ENCODE measurements at regions not wholly inside any gene's neighbourhood (a gene's known extent, or its start where the extent isn't known, plus 50 kb on each side); places are given as distances from the start of the nearest gene placed in this dataset.
"Not testable (repeated sequence)": the region's sequence is repeated elsewhere in the genome, so short reads cannot be mapped to it uniquely, and the experiment has no call there.

GRCh38 chr4:53885668-53886067 is 178.7 kb downstream of the CHIC2 start:
- H3K9me3 Mint-ChIP-seq: peaks cover 5% of the 10 kb centered on the region
- ATAC-seq (ENCODE audit: low read depth) (no peak), DNase-seq (no peak)
- H3K4me3 Mint-ChIP-seq: no peak overlapping the region
- H3K4me1 Mint-ChIP-seq: no peaks in the 10 kb centered on the region
- intact Hi-C loops (cut with micrococcal nuclease): no loop called here
- no peak for TF ChIP-seq CTCF (IDR thresholded peaks at IDR 0.05)
- POLR2A ChIA-PET: no interaction called here
- CTCF ChIA-PET: interaction anchor here (0.9 kb wide), 1 partner anchor 23 kb away, joined by 3 read pairs; no protein-coding TSS in a partner anchor
- H3K27me3 Mint-ChIP-seq: no peaks in the 10 kb centered on the region
- no peak overlapping the region for H3K27ac Mint-ChIP-seq
- no peaks in the 10 kb centered on the region for H3K36me3 Mint-ChIP-seq (ENCODE audit: low read depth)

GRCh38 chr4:53877096-53877495 is 187.3 kb downstream of the CHIC2 start:
- H3K36me3 Mint-ChIP-seq (ENCODE audit: low read depth); H3K4me3 Mint-ChIP-seq; CTCF ChIA-PET; H3K27me3 Mint-ChIP-seq; H3K9me3 Mint-ChIP-seq; intact Hi-C loops (cut with micrococcal nuclease); DNase-seq; POLR2A ChIA-PET; ATAC-seq (ENCODE audit: low read depth); H3K27ac Mint-ChIP-seq; H3K4me1 Mint-ChIP-seq: not testable (repeated sequence)

GRCh38 chr4:53866055-53866454 is 198.3 kb downstream of the CHIC2 start:
- Mint-ChIP-seq H3K9me3 (no peaks in the 10 kb centered on the region), H3K27me3 (peaks cover 9% of the 10 kb centered on the region), H3K4me3 (no peak overlapping the region), H3K27ac (no peak overlapping the region), H3K4me1 (no peaks in the 10 kb centered on the region), H3K36me3 (ENCODE audit: low read depth) (no peaks in the 10 kb centered on the region)
- intact Hi-C loops (cut with micrococcal nuclease): no loop called here
- DNase-seq (no peak), ATAC-seq (ENCODE audit: low read depth) (no peak)
- no peak for TF ChIP-seq CTCF (IDR thresholded peaks at IDR 0.05)
- ChIA-PET CTCF (no interaction called here), POLR2A (no interaction called here)

- POLR2A ChIA-PET: no interaction called here
- H3K9me3 Mint-ChIP-seq: no peaks in the 10 kb centered on the region
- intact Hi-C loops (cut with micrococcal nuclease): no loop called here
- no peak for TF ChIP-seq CTCF (IDR thresholded peaks at IDR 0.05)
- DNase-seq: no peak
- ATAC-seq (ENCODE audit: low read depth): no peak
- H3K36me3 Mint-ChIP-seq (ENCODE audit: low read depth): no peaks in the 10 kb centered on the region
- CTCF ChIA-PET: no interaction called here
- H3K27me3 Mint-ChIP-seq: peaks cover 7% of the 10 kb centered on the region
- no peaks in the 10 kb centered on the region for H3K4me1 Mint-ChIP-seq
- no peak overlapping the region for H3K4me3 Mint-ChIP-seq
- H3K27ac Mint-ChIP-seq: no peak overlapping the region
Observed at GRCh38 chr4:53865054-53865453, 199.4 kb downstream of the CHIC2 start.

GRCh38 chr4:53863736-53864365 is 200.6 kb downstream of the CHIC2 start:
- no peak for TF ChIP-seq CTCF (IDR thresholded peaks at IDR 0.05)
- POLR2A ChIA-PET: no interaction called here
- H3K9me3 Mint-ChIP-seq: no peaks in the 10 kb centered on the region
- ATAC-seq (ENCODE audit: low read depth): no peak
- intact Hi-C loops (cut with micrococcal nuclease): no loop called here
- no peak overlapping the region for H3K4me3 Mint-ChIP-seq
- CTCF ChIA-PET: no interaction called here
- H3K36me3 Mint-ChIP-seq (ENCODE audit: low read depth): no peaks in the 10 kb centered on the region
- H3K27ac Mint-ChIP-seq: no peak overlapping the region
- DNase-seq: no peak
- no peaks in the 10 kb centered on the region for H3K27me3 Mint-ChIP-seq
- no peaks in the 10 kb centered on the region for H3K4me1 Mint-ChIP-seq

- H3K9me3 Mint-ChIP-seq: no peaks in the 10 kb centered on the region
- no peak for TF ChIP-seq CTCF (IDR thresholded peaks at IDR 0.05)
- no peaks in the 10 kb centered on the region for H3K27me3 Mint-ChIP-seq
- no peaks in the 10 kb centered on the region for H3K36me3 Mint-ChIP-seq (ENCODE audit: low read depth)
- intact Hi-C loops (cut with micrococcal nuclease): no loop called here
- CTCF ChIA-PET: no interaction called here
- DNase-seq (no peak), ATAC-seq (ENCODE audit: low read depth) (no peak)
- POLR2A ChIA-PET: no interaction called here
- H3K4me3 Mint-ChIP-seq: no peak overlapping the region
- no peaks in the 10 kb centered on the region for H3K4me1 Mint-ChIP-seq
- no peak overlapping the region for H3K27ac Mint-ChIP-seq
Observed at GRCh38 chr4:53863158-53863557, 201.2 kb downstream of the CHIC2 start.
